ENCODE measurements at regions not wholly inside any gene's neighbourhood (a gene's known extent, or its start where the extent isn't known, plus 50 kb on each side); places are given as distances from the start of the nearest gene placed in this dataset.
"Not testable (repeated sequence)": the region's sequence is repeated elsewhere in the genome, so short reads cannot be mapped to it uniquely, and the experiment has no call there.

DNA sequence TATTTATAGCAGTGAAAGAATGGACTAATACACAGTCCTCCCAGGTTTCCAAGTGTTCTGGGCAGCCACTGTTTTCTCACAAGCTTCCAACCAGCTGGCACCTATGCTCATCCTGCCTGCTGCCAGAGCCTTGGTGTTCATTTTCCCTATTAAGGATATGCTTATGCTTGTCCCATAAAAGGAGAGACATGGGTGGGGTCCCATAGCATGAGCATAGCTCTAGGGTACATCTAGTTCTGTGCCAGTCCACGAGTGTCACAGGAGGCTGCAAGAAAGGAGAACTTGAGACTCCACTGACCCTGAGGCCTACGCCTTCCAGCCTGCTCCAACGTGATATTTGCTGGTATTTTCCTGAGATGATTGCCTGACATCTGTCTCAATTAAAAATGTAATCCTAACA, 192.4 kb upstream of the PTGFR start:
- DNase-seq: no peak

DNA sequence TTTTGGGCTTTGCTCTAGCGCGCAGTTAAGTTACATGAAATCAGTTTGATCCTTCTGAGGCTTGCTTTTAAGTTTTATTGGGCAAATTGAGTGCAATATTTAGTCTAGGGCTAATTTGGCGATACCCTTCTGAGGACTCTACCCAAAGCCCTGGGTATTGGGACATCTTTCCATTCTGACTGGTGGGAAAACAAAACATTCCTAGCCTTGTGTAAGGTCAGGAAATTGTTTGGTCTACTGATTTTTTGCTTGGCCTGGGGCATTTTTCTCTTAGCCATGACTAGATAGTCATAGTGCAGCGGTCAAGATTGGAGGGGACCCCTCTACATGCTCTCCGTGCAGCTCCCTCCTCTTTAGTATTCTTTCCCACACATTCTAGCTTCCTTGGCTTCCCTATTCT, 189.6 kb upstream of the PTGFR start:
- DNase-seq: no peak

DNA sequence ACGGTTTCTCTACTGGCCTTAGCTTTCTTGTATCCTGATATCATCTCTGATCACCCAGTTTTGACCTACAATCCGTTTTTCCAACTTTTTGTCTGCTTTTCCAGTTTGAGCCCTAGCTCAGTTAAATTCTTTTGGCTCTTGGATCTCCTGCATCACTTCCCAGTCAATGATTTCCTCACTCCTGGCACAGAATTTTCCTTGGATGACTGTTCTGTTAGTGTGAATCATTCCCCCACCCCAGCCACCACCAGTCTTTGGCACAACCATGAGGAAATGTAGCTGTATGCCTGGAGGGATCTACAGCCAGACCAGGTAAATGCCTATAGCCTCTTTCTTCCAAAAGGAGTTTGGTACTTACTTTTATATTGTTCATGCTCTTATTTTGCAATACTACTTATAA, 187.2 kb upstream of the PTGFR start:
- peak; percentile 86 for DNase-seq

DNA sequence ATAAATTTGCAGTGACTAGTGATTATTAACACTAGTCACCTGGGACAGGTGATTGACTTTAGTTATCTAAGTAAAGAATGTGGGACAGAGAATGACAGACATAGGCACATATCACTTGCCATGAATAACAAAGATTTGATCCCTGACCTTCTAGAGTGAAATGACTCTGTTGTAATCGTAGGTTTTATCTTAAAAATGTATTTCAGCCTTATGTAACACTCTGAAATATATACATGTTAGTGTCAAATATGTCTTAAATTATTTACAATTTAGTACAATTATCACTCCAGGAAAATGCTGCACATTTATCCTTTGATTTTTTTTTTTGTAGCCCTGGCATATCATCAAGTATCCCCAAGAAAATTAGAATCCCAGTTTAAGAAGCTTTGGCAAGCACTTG, 186.4 kb upstream of the PTGFR start:
- no peak for DNase-seq

DNA sequence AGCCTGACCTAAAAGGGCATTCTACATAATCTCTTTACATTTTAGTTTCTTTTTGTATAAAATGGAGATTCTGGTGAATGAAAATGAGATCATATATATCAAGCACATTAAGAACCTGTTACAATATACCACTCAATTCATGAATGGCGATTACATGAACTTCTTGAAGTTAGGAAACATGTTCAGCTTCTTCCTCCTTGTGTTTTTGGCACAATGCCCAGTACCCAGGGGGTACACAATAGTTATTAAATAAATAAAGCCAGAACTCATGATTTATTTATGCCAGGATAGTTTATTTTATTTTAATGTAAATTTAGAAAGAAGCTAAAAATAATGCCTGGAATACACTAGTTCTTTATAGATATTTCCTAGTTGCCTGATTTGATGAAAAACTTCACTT, 186.0 kb upstream of the PTGFR start:
- DNase-seq: no peak

DNA sequence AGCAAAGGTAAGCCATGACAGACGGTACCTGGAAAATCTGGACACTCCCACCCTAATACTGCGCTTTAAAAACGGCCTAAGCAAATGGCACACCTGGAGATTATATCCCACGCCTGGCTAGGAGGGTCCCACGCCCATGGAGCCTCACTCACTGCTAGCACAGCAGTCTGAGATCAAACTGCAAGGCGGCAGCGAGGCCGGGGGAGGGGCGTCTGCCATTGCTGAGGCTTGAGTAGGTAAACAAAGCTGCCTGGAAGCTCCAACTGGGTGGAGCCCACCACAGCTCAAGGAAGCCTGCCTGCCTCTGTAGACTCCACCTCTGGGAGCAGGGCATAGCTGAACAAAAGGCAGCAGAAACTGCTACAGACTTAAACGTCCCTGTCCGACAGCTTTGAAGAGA, 180.5 kb upstream of the PTGFR start:
- DNase-seq: not testable (repeated sequence)

DNA sequence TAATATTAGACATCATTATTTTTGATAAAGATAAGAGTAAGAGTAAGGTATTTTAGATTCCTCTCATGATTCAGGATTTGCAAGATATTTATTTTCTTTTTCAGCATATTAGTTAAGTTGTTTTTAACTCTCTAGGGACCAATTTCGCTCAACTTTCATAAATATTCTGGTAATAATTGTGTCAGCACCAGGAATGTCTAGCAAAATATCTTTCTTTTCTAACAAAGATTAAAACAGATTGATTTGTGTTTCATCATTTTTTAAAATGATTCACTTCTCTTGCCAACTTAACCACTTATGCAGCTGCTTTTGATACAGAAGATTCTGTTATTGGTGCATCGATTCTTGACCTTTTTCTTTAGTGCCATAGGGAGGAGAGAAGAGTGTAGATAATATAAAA, 172.8 kb upstream of the PTGFR start:
- peak; percentile 65 for DNase-seq

DNA sequence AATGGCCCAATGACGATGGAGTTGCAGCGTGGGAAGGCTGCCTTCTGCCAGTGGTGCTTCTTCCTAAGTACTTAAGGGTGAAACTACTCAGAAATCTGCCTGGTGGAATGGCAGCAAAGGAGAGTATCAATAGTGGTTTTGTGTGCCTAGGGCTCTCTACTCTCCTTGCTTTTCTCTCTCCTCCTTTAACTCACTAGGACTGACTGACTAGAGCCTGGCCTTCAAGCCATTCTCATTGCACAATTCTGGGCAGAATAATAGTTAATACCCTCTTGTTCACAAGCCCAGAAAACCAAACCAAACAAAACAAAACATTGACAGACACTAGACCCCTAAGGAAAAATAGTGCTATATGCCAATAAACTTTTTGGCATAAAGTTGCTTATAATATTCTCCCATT, 171.2 kb upstream of the PTGFR start:
- no peak for DNase-seq

DNA sequence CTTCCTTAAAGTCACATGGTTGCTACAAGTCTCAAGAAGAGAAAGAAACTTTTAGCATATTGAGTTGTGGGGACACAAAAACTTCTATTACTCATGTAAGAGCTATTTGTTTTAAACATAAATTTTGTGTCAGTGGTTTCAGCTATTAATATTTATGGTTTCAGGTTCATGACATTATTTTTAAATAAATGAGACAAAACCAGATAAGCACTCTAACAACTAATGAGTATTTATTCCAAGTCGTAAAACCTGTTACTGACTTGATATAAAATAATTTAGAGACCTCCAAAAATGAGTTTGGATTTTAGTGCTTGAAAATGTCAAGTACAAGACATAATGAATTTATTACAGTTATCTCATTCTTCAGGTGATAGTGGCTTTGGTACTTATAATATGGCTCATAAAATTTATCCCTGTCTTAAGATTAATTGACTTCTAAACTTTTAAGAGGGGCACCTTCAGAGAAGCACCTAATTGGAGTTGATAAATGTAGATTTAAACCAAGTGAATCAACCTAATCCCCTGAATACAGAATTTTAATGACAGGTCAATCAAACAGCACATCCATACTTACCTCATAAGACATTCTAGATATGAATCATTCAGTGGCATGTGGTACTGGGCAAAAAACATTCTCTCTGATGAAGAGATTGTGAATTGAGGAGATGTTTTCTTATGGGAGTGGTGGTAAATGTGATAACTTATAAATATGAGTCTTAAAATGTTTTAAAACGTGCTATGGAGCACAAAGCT, 167.7 kb upstream of the PTGFR start:
- peak; percentile 41 for DNase-seq

DNA sequence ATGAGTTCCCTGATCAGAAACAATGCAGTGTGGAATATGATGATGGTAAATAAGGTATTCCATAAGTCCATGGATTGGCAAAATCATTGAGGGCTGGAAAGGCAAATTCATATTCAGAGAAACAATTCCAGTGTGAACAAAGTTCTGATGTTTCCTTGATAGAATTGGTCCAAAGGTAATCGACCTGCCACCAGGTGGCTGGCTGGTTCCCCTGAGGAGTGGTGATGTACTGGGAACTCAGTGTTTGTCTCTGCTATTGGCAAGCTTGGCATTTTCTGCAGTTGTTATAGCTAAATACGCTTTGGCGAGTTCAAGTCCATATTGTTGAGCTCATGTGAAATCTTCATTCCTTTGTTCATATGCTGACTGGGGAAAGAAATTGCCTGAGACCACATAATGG, 165.5 kb upstream of the PTGFR start:
- no peak for DNase-seq

DNA sequence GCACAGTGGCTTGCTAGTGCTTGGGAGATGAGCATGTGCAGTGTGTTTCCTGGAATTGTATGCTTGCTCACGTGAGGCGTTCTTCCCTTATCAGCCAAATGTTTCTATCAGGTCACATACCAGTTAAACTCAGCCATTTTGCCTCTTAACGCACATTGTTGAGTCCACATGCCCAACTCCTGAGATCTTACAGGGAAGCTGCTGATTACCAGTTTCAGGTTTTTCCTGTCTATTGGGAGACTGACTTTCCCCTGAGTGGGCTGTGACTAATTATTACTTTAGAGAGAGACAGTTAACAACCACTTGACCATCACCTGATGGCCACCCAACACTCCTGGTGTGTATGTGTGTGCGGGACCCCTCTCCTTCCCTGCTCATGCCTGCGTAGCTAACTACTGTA, 161.3 kb upstream of the PTGFR start:
- no peak for DNase-seq

DNA sequence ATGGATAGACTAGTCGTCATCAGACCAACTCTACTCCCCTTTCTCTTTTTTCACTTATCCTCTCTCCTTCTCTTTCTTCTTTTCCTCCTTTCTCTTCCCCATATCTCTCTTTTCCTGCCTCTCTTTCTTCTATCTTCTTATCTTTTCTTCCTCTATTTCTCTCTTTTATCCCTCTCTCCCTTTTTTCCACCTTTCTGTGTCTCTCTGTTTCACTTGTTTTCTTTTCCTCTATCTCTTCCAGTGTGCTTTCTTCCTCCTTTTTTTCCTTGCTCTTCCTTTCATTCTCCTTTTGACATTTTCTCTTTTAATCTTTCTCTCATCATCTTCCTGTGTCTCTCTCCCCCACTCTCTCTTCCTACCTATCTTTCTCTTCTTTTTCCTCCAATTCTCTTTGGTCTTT, 159.0 kb upstream of the PTGFR start:
- no peak for DNase-seq

DNA sequence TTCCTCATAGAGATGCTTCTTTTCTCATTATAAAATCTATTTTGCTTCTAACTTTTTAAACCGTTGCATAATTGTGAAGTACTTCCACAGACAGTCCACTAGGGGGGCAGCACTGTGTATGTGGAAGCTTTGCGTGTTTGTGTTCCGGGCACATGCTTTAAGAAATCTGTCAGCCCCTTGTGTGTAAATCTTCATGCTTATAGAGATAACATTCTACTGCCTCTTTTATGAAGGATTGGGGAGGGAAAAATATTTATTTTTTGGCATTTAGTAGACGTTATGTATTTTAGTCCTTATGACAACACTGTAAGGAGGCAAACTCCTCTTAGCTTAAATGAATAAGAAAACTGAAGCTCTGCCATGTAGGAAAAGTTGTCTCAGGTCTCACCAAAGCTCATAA, 157.3 kb upstream of the PTGFR start:
- peak; percentile 59 for DNase-seq

DNA sequence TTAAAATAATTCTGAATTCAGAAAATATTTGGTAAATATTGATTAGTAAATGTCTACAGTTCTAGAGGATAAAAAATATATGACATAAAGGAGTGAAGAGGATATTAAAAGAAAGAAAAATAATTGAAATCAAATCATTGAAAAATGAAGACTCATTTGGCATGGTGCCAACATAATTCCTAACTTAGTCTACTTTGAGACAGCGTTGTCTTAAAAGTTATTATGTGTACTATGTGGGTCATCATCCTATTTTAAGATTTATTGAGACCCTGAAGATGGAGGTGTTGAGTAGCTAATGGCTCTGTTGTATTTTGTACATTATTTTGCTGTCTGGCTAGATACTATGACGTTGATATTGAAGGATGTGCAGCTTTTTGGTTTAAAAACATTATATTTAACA, 156.7 kb upstream of the PTGFR start:
- DNase-seq: no peak

DNA sequence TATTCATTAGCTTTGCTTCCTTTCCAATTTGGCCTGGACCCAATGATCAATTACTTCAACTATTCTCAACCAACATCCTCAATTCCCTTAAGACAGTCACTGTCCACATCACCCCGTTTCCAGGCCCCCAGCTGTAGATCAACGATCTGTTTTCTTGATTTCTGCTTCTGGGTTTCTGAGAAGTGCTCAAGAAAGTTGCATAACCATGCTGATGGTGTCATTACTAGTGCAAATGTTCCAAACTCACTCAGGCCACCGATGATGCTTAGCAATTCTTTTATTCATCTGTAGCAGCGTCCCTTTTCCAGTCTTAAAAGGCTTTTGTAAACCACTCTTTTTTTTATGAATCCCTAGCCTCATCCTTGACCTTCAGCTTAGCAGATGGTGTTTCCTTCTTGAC, 155.8 kb upstream of the PTGFR start:
- no peak for DNase-seq

DNA sequence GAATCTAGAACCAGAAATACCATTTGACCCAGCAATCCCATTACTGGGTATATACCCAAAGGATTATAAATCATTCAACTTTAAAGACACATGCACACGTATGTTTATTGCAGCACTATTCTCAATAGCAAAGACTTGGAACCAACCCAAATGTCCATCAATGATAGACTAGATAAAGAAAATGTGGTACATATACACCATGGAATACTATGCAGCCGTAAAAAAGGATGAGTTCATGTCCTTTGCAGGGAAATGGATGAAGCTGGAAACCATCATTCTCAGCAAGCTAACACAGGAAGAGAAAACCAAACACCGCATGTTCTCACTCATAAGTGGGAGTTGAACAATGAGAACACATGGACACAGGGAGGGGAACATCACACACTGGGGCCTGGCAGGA, 154.0 kb upstream of the PTGFR start:
- DNase-seq: not testable (repeated sequence)

DNA sequence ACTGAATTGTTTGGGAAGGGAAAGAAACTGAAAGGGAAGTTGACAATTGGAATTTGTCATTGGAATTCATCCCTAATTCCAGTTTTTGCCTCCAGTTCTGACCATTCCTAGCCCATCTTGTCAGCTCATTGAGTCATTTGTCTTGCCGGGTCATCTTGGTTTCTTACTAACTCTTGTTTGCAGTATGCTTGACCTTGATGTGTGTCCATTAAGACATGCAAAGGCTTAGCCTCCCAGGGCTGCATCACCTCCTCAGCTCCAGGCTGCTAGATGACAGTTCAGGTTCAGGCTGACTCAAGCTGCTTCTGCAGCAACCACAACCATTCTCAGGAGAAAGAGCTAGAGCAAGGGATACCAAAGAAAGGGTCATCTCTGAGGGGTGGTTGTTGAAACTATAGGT, 151.3 kb upstream of the PTGFR start:
- peak; percentile 91 for DNase-seq

DNA sequence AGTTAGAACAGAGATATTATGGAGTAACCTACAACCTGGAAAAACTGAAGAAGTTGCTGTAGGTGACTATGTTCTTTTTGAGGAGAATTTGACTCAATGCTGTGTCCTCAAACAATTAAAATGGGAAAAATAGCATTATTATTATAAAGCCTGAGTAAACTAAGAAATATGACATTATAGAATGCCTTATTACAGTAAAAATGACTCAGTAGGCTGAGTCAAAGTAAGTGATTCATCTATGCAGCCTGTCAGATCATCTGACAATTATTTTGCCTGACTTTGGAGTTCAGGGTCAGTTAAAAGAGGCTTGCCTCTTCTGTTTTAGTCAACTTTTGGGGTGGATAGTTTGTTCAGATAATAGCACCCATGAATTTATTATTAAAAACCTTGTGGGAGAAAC, 150.8 kb upstream of the PTGFR start:
- peak; percentile 94 for DNase-seq

DNA sequence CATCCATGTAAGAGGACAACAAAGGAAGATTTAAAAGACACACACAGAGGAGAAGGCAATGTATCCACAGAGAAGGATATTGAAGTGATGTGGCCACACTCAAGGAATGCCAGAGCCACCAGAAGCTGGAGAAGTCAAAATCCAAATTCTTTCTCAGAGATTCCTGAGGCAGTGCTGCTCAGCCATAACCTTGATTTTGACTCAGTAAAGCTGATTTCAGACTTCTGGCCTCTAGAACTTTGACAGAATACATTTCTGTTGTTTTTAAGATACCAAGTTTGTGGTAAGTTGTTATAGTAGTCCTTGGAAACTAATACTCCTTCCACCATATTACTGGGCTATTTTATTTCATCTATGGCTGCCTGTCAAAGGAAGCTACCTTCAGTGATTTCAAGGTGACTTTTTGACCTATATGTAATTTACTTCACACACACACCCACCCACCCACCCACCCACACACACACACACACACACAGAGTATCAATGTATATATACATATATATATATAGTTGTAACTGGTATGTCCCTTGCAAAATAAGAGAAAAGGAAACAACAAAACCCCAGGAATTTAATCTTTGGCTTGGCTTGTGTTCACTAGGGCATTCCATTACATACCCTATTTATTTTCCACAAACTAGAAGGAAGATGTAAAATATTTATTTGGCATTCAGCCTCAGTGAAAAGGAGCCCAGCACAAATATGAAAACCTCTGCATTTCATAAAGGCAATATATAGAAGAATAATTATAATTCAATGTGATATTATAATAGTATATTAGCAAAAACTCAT, 142.1 kb upstream of the PTGFR start:
- DNase-seq: peak; percentile 74

DNA sequence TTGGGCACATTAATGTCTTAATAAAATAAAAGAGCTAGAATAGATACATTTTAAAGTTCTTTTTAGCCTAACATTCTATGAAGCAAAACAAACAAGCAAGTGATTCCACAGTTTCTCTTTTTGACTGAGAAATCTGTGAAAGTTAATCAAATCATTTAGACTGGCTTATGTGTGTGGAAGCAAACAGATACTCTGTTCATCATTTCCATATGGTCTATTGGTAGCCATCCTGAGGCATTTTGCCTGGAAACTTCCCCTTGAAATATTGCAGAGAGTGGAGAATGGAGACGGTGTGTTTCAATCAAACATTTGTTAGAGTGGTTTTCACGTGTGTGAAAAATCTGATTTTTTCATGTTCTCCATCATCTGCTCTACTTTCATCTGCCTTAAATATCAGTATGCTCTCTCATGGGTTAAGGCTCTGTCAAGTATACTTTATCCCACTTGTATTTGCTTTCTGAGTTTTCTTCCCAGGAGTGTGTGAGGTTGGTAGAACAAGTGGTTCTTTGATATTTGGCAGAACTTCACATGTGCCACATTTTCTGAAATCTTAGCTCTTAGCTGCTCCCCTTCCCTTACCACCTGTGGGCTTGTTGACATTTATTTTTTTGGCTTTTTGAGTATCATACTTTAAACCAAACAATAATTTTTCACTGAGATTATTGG, 139.1 kb upstream of the PTGFR start:
- DNase-seq: no peak

DNA sequence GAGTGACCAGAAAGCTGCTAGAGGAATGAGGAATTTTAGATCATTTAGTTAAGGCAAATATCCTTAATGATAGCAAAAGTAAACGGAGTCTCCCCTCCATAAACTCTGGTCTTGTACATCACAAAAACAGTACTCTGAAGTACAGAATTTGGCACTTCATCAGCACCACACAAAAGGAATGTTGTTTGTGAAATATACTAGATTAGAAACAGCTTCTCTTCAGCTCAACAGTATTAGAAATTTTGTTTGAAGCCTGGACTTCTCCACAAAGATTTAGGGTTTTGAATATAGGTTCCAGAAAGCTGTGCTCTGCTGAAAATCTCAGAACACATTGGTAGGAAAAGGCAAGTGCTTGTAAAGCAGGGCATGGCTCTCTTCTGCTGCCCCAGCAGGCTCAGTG, 135.1 kb upstream of the PTGFR start:
- no peak for DNase-seq

DNA sequence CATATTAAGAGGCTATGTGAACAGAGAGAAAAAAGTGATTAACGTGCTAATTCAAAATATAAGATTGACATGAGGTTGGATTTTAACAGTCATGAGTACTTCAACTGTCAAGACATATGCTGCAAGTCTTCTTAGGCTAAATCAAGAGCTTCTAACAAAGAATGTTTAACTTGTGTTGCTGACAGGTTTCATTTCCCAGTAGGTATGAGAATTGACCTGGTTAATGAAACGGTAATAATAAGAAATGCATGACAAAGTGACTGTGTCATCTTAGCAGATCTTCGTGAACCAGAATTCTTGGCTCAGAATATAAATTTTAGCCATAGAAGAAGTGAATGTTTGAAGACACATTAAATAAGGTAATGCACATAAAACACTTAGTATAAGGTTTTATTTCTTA, 132.6 kb upstream of the PTGFR start:
- no peak for DNase-seq

DNA sequence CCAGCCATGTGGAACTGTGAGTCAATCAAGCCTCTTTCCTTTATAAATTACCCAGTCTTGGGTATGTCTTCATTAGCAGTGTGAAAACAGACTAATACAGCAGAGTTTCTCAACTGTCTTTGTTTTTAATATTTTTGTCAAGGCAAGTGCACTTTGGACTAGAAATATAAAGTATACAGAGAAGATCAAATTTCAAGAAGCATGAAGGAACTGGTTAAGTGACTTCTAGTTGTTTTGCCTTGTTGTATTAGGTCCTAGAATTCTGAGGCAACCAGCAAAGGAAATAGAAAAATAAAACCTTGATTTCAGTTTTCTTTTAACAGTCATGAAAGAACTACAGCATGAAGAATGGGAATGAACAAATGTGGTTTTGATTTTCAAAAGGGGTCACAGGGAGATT, 131.1 kb upstream of the PTGFR start:
- no peak for DNase-seq

DNA sequence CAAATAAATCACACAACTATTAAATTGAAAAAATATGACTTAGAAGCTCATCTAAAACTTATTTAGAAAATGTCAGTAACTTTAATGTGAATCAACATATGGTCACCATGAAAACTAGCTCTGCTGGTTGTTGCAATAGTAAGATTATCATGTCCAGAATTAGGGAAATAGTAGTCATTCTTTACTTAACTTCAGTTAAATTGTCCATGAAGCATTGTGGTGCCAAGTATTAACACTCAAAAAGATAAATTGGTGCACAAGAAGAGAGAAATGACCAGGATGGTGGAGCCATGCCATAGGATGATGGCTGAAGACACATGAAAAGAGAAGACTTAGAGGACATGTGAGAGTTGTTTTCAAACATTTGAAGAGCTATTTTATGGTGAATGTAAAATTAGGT, 130.2 kb upstream of the PTGFR start:
- DNase-seq: no peak

All from fibroblast of skin of back (primary cell).